Kidney tubule cell (primary cell): ENCODE measurements at regions not wholly inside any gene's neighbourhood (a gene's known extent, or its start where the extent isn't known, plus 50 kb on each side); places are given as distances from the start of the nearest gene placed in this dataset.
"Not testable (repeated sequence)": the region's sequence is repeated elsewhere in the genome, so short reads cannot be mapped to it uniquely, and the experiment has no call there.

Source experiments
- DNase-seq: peaks from one replicate; pipeline ENCODE4 v3.0.0-alpha.2; 2018; ENCODE audit warnings: low spot score

GRCh38 chr12:84247931-84248330 is 664.7 kb downstream of the SLC6A15 start:
- DNase-seq, result no peak

DNA sequence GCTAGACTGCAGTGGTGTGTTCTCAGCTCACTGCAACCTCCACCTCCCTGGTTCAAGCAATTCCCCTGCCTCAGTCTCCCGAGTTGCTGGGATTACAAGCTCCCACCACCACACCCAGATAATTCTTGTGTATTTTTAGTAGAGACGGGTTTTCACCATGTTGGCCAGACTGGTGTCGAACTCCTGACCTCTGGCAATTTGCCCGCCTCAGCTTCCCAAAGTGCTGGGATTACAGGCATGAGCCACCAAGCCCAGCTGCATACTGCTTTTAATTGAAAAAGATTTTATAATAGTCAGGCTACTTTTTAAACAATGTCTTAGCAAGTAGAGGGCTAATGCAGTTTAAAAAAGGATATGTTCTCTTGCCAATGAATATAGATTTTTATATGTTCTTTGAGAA is 668.9 kb downstream of the SLC6A15 start:
- DNase-seq, result no peak

GRCh38 chr12:84222841-84223240 is 689.8 kb downstream of the SLC6A15 start:
- DNase-seq, result no peak

GRCh38 chr12:84218406-84218805 is 694.2 kb downstream of the SLC6A15 start:
- no peak for DNase-seq

DNA sequence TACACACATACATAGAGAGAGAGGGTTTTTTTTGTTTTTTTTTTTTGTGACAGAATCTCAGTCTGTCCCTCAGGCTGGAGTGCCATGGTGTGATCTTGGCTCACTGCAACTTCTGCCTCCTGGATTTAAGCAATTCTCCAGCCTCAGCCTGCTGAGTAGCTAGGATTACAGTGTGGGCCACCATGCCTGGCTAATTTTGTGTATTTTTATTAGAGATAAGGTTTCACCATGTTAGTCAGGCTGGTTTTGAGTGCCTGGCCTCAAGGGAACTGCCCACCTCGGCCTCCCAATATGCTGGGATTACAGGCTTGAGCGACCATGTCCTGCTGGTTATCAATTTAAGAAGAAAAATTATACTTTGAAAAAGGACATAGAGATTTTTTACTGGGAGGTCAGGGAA is 710.6 kb downstream of the SLC6A15 start:
- DNase-seq, result no peak

- DNase-seq, result no peak
Measured at GRCh38 chr12:84198294-84198946, 714.2 kb downstream of the SLC6A15 start.

GRCh38 chr12:84191779-84192178 is 720.8 kb downstream of the SLC6A15 start:
- no peak for DNase-seq

- DNase-seq, result no peak
Measured at GRCh38 chr12:84186433-84186832, 726.2 kb downstream of the SLC6A15 start.

DNA sequence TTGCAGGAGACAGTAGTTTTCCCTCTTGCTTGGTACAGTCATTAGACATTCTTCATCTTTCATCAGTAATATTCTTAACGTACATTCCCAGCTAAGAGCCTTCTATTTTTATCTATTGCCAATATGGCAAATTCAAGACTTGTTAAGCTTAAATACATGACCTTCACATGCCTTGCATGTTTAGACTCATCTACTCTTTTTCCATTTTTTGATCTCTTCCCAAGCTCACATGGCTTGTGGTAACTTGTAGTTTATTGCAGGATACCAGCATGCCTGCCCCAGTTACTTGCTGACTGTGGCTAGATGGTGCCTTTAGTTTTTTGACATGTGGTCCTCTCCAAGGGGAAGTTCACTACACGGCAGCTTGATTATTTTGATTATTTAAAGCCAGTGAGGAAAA is 729.0 kb downstream of the SLC6A15 start:
- no peak for DNase-seq

- no peak for DNase-seq
Measured at GRCh38 chr12:84174115-84174514, 738.5 kb downstream of the SLC6A15 start.

DNA sequence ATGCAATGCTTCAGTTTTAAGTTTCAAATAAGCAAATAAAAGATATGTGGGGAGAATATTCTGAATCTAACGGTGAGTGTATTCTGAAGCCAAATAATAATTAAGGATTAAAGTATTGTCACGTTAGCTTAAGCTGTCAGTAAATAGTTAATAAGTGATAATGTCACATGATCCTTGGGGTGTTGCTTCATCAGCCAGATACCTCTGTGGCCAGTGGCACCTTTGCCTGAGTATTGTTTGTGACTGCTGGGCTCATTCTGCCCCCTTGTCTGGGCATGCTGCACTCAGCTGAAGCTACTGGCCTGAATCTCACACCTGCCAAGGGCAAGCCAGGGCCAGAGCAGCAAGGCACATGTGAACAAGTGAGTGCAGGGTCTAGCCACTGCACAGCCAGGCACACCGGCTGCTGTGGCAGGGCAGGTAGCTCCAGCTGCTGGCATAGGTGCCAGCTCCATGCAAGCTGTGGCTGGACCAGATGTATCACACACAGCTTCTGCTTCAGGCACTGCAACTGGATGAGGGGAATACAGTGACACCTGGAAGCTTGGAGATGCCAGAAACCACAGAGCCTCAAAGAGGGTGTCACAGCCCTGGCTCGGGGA is 739.7 kb downstream of the SLC6A15 start:
- no peak for DNase-seq

GRCh38 chr12:84166812-84167211 is 745.8 kb downstream of the SLC6A15 start:
- DNase-seq, result no peak

- DNase-seq, result no peak
Measured at GRCh38 chr12:84165998-84166571, 746.5 kb downstream of the SLC6A15 start.

DNA sequence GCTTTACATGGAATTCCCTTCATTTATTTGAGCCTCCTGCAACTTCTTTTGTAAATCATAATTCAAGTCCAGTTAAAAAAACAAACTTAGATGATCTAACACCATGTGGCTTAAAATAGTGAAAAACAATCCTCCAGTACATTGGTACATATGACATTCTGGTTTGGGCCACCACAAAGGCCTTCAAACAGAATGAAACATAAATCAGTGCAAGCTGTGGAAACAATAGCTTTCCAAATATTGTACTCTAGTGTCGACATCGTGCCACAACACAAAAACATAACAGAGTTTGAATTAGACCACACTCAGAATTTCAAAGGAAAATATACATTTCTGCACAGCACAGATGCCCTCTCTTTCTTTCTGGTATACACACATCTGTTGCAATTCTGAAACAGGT is 751.3 kb downstream of the SLC6A15 start:
- no peak for DNase-seq

DNA sequence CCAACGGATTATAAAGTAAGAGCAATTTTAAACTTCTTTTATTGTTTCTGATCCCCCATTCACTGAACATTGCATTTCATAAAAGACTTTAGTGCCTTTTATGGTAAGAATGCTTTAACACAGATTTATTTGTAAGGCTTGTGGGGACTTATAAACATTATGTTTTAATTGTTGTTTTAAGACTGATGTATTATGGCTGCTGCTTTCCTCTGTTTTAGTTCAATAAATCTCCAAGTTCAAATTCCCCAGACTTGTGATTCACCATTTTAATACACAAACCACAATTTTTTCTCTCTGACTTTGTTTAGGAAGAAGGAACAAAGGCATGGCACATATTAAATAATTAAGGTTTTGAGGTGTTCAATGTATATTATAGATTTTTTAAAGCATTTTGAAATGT is 753.3 kb downstream of the SLC6A15 start:
- no peak for DNase-seq

DNA sequence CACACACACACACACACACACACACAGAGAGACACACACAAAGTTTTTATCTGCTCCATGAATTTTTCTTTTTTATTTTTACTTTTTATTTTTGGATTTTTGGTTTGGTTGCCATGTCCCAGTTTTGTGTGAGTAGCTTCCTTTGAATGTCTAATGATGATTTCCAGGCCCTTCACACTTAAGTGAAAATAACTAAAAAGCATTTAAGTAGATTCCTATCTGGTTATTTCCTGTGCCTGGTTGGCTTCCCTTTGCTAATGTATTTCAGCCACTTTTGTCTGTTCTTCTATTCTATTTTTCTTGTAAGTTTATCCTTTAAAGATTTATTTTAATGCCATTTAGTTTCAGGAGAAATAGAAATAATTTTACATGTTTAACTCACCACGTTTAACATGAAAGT is 755.4 kb downstream of the SLC6A15 start:
- no peak for DNase-seq

- DNase-seq, result not testable (repeated sequence)
Measured at GRCh38 chr12:84154991-84155930, 757.3 kb downstream of the SLC6A15 start.

DNA sequence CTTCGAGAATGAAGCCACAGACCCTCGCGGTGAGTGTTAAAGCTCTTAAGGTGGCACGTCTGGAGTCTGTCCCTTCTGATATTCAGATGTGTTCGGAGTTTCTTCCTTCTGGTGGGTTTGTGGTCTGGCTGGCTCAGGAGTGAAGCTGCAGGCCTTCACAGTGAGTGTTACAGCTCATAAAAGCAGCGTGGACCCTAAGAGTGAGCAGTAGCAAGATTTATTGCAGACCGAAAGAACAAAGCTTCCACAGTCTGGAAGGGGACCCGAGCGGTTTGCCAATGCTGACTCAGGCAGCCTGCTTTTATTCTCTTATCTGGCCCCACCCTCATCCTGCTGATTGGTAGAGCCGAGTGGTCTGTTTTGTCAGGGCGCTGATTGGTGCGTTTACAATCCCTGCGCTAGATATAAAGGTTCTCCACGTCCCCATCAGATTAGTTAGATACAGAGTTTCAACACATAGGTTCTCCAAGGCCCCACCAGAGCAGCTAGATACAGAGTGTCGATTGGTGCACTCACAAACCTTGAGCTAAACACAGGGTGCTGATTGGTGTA is 758.1 kb downstream of the SLC6A15 start:
- not testable (repeated sequence) for DNase-seq

DNA sequence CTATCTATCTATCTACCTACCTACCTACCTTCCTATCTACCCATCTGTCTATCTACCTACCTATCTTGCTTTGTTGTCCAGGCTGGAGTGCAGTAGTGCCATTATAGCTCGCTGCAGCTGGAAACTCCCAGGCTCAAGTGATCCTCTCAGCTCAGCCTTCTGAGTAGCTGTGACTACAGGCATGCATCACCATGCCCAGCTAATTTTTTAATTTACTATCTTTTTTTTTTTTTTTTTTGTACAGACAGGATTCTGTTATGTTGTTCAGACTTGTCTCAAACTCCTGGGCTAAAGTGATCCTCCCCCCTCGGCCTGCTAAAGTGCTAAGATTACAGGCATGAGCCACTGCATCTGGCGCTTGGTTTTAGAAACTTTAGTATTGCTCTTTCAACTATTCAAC is 762.4 kb downstream of the SLC6A15 start:
- no peak for DNase-seq

- no peak for DNase-seq
Measured at GRCh38 chr12:84148335-84148734, 764.3 kb downstream of the SLC6A15 start.

DNA sequence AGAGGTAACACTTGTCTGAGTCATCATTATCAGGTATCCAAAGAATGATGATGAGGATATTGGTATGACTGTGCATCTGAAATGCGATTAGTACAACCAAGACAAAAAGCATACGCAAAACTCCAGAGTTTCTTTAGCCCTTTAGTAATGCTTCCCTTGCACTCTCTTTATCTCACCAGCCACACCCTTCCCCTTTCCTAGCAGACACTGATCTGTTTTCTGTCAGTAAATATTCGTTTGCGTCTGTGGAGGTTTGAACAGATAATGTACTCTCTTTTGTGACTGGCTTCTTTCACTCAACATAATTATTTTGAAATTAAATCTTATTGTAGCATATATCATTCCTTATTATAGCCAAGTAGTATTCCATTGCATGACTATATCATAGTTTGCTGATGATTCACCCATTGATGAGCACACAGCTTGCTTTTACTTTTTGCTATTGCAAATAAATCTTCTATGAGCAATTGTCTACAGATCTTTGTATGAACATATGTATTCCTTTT is 775.7 kb downstream of the SLC6A15 start:
- no peak for DNase-seq
